Peyer's patch (tissue), 4 donors: ENCODE measurements at regions not wholly inside any gene's neighbourhood (a gene's known extent, or its start where the extent isn't known, plus 50 kb on each side); places are given as distances from the start of the nearest gene placed in this dataset.

ENCODE experiments used
- CTCF ChIP-seq, 6 experiments: fragments of 450-650 bp in 4 of 6; fragments of 200-600 bp in 2 of 6; sonication (generic) in 1 of 6; IDR thresholded peaks; one replicate each; pipeline ENCODE4 v1.5.1; 2017 to 2019; ENCODE audit warnings: antibody characterized with exemption in 6 of 6, mild to moderate bottlenecking in 3 of 6, moderate library complexity in 1 of 6
- POLR2A ChIP-seq, 2 donors: fragments of 450-650 bp; IDR thresholded peaks; one replicate each; pipeline ENCODE4 v1.5.1; 2017; ENCODE audit warnings: antibody characterized with exemption in 2 of 2, mild to moderate bottlenecking in 2 of 2, moderate library complexity in 2 of 2

DNA sequence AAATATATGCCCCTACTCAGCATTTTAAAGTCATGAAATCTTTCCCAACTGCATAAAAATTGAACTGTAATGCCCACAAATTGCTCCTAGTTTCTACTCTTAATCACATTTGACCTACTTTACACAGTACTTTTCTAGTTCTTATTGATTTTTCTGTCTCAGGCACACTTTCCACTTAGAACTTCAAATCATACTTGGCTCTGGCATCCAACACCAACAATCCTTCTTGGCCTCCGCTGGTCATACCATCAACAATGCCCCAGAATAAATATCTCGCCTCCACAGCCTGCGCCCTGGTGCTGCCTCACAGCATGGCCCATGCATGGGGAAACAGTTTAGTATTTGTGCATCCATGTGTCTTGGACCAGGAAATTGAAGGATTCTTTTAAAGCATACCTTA, 107.5 kb upstream of the SYT10 start:
- TF ChIP-seq CTCF (IDR thresholded peaks at IDR 0.05) = no peak
- TF ChIP-seq POLR2A (IDR thresholded peaks at IDR 0.05) = no peak
